GM19240 (cell line): ENCODE measurements at regions not wholly inside any gene's neighbourhood (a gene's known extent, or its start where the extent isn't known, plus 50 kb on each side); places are given as distances from the start of the nearest gene placed in this dataset.
A peak's percentile ranks its signal among the peaks of the same experiment; 100 is the strongest.

Experiments
- DNase-seq: peaks from one replicate; pipeline ENCODE4 v3.0.0; 2011; ENCODE audit warnings: low spot score; ENCODE audit not compliant: insufficient read length

DNA sequence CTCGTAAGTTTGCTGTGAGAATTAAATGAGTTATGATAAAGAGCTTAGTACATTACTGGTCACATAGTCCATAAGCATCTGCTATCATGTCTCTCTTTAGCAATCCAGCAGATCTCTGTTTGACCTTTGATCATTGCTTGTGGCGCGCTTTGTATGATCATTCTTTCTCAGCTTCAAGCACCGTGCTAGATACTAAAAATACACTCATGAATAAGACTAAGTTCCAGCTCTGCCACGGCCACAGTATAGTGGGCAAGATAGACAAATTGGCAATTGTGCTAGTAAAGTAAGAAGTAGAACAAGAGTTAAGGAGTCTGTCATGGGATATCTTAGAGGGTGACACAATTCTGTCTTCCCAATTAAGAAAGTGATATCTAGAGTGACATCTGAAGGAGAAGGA lies 75.2 kb upstream of the ADGRF1 start:
- no peak for DNase-seq

DNA sequence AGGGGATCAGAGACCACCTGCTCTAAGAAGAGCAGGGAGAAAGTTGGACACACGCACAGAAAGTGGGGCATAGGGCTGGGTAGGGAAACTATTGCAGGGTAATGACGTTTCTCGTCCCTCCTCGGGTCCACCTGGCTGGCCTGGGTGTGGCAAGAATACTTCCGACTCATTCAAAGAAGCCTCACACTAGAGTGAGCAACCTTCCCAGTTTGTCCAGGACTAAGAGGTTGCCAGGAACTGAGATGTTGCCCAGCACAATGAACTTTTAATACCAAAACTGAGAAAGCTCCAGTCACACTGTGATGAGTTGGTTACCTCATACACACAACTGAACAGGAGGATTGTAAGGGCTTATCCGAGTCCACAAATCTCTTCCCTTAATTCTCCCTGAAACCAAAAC lies 74.5 kb upstream of the ADGRF1 start:
- no peak for DNase-seq

DNA sequence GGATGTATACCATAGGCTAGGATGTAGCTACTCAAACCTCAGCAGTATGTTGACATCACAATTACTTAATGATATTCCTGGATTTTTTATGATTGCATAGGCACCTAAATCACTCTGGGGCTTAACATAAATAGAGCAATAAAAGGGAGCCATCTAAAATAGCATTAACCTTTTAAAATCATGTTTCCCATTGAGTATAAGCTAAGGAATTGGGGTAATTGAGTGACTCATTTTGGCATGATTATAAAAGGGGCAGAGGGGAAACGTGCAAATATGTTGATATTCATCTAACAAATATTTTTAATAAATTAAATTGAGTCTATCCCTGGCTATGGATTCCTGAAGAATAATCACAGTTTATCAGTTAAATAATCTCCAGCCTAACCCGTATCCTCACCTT lies 74.0 kb upstream of the ADGRF1 start:
- DNase-seq: no peak

DNA sequence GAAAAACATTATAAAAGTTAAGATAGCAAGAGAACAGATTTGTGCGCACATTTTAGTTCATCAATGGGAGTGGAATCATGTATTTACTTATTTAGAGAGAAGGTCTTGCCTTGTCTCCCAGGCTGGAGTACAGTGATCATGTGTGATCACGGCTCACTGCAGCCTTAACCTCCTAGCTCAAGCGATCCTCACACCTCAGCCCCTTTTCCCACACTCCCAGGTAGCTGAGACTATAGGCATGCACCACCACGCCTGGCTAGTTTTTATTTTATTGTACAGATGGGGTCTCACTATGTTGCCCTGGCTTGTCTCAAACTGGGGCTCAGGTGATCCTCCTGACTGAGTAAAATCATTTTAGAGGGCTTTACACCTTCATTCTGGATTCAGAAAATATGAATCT lies 72.3 kb upstream of the ADGRF1 start:
- DNase-seq: no peak

DNA sequence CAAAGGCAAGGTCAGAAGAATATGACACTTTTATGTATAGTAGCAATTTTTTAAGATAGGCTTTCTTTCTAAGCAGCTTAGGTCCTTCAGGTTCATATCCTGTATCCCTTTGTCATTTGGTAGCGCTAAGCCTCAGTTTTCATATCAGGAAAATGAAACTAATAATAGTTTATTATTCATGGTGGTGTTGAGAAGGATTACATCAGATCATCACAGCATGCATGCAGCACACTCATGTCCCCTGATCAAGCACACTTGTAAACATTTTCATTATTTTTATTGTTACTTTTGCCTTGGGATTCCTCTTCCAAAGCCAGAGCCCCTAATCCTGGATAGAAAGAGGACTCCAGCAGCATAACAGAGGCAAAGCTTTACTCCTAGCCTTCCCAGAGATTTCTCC lies 70.2 kb upstream of the ADGRF1 start:
- no peak for DNase-seq

DNA sequence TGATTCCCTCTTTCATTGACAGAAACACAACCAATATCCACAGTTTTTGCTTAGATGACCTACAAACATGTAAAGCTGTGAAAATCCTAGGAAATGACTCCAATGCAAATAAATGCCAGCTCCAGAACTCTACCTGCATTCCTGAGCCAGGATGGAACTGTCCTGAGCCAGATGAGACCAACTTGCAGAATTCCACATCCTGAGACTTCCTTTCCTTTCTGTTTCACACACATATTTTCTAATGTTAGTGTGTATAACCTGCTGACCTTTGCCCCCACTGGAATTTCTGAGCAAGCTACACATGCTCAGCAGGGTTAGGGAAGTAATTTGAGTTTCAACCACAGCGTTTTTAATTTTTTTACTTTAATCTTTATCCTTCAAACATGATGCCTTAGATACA lies 69.6 kb upstream of the ADGRF1 start:
- no peak for DNase-seq

DNA sequence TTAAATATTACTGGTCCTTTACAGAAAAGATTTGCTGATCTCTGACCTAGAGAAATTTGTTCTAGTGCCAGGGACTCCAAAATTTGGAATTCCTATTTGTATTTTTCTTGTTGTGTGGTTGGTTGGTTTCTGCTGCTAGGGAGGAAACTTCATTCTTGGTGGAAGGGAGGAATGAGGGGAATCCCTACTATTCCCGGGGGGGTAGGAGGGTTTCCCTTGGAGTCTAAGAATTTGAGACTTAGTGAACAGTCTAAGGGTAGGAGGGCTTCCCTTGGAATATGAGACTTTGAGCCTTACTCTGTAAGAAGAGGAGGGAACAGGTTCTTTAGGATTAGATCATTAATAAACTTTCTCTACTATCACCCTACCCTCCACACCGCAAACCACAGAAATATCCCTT lies 67.1 kb upstream of the ADGRF1 start:
- no peak for DNase-seq

DNA sequence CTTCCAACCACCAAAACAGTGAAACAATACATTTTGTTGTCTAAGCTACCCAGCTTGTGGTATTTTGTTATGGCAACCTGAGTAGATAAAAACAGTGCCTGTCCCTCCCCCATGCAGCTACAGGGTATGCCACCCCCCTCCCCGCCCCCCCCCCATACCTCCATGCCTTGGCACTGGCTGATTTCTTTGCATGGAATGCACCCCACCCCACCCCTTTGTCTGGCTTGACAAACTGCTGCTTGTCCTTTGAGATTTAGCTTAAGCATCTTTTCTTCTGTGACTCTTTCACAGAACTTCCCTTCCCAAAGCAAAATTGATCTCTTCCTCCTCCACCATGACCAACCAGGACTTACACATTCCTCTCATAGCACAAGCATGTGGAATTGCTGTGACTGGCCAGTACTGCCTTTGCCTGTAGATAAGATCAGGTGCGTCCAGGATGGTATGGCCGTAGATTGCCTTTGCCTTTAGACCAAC lies 64.6 kb upstream of the ADGRF1 start:
- DNase-seq: no peak

DNA sequence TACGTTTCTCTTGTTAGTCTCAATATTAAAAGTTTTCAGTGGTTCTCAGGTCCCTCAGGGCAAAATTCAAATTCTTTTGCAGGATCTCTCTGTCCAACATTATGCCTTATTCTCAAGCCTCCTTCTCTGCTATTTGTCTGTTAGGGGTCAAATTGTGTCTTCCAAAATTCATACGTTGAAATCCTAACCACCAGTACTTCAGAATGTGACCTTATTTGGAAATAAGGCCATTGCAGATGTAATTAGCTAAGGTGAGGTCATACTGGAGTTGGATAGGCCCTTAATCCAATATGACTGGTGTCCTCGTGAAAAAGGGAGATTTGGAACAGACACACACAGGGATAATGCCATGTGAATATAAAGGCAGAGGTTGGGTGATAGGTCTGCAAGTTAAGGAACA lies 64.1 kb upstream of the ADGRF1 start:
- no peak for DNase-seq

DNA sequence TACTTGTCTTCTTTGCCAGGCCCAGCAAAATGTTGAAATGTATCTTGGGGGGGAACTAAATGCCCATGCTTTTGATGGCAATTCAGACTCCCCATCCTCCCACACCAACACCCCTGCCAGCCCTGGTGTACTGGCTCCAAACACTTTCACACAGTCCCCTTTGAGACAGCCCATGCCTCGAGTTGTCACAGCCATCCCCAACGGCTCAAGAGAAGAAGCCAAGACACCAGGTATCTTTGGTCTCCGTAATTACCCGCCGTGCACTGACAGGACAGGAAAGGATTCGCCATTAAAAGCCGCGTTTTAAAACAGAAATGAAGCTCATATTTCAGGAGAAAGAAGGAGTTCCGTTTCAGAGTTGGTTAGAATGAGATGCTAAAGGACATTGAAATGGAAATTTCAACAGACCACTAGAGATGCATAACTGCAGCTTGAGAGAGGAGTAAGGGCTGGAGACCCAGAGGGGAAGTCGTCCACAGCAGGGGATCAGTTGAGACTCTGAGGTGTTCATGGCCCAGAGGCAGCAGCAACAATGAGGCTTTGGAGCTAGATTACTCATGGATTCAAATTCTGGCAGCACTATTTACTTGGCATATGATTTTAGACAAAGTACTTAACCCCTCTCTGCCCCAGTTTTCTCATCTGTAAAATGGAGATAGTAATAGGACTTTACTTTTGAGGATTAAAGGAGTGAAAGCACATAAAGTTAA lies 63.5 kb upstream of the ADGRF1 start:
- DNase-seq: no peak

DNA sequence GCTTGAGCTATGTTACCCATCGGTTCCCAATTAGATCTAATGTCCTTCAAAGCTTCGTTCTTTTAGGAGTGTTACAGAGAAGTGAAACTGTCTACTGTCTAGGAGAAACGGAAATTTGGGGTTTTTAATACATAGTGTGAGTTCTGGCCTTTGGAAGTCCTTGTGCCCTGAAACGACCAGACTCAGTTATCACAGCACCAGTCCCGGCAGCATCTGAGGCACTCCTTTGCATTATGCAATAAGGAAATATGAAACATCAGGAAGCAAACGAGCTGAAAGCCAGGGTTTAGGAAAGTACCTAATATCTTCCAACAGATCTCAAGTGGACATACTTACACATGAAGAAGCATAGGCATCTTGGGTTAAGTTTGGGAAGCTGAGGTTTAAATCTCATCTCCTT lies 61.8 kb upstream of the ADGRF1 start:
- no peak for DNase-seq

DNA sequence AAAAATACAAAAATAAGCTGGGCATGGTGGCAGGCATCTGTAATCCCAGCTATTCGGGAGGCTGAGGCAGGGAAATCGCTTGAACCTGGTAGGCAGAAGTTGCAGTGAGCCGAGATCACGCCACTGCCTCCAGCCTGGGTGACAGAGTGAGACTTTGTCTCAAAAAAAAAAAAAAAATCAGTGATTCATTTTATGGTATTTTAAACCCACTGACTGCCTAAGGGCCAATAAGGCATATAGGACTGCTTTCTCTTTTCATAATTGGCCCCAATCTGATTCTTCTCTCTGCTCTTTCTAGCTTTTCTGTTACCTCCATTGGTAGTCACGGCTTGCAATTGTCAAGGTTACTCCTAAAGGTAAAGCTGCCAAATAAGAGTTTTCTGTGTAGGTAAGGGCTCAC lies 60.2 kb upstream of the ADGRF1 start:
- DNase-seq: no peak

DNA sequence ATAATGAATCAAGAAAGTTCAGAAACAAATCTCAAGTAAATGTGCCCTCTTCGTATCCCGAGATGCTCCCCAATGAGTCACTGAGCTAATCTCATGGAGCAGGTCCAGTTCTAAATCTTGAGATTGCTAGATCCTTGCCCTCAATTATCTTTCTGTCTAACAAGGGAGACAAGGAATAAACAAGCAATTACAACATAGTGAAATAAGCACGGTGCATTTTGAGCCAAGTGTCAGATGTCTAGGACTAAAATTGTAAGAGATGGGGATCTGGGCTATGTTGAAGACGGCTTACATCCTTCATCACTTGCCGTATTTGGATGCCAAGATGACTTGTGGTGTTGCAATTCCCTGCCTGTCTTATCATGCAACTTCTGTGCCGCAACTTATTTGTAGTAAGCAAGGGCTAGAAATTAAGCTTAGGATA lies 56.5 kb upstream of the ADGRF1 start:
- no peak for DNase-seq

DNA sequence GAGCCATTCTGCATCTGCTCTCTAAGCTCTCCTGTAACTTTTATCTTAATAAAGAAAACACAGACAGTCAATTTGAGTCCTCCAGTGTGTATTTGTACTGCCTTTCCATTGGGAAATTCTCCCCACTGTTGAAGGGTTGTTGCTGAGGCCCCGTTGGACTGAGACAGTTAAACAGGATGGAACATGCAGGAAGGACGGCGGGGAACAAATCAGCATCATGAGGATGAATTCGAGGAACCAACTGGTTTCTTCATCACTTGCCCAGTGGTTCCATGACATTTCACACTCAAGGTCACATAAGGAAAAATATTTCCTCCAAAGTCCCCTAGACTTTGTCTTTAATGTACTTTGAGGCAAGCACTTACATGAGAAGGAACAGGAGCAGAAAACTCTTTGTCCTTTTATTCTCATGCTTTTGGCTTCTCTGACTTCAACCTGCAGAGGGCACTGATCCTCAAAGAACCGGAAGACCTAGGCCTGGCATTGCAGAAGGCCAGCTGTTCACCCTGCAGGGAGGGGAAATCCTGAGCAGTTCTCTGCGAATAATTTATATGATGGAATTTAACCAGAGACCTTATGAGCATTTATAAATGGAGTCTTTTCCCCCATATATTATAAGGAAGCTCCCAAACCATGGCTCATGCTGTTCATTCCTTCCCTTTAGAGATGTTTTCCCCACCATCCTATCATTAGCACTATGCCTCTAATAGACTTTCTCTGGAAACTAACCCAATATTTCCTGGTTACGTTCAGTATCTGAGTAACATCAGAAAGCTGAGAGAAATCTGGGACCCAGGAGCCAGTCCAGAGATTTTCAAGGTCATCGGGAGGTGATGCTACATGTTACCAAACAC lies 55.2 kb upstream of the ADGRF1 start:
- DNase-seq: peak; percentile 49

DNA sequence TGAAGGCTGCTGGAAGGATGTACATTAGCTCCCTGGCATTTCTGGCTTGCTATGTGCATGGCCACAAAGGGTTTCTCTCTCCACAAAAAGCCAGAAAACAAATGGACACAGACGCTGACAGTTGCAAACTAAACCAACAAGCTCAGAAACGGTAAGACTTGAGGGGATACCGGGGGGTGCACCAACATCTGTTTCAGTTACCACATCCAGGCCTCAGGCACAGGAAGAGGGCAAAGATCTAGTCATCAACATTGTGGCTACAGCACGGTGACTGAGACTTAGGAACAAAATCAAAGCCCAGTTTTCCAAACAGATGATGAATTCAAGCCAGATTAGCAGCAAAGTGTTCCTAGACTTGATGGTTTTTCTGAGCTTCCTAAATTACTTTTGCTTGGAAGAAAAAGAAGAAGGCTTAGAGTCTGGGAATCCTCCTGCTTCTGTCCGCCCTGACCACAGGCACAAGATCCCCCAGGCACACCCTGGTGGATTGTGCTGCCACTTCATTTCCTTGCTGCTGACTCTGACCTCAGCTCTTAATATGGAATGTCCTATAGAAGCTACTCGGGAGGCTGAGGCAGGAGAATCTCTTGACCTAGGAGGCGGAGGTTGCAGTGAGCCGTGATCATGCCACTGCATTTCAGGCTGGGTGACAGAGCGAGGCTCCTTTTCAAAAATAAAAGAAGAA lies 54.2 kb upstream of the ADGRF1 start:
- DNase-seq: no peak

DNA sequence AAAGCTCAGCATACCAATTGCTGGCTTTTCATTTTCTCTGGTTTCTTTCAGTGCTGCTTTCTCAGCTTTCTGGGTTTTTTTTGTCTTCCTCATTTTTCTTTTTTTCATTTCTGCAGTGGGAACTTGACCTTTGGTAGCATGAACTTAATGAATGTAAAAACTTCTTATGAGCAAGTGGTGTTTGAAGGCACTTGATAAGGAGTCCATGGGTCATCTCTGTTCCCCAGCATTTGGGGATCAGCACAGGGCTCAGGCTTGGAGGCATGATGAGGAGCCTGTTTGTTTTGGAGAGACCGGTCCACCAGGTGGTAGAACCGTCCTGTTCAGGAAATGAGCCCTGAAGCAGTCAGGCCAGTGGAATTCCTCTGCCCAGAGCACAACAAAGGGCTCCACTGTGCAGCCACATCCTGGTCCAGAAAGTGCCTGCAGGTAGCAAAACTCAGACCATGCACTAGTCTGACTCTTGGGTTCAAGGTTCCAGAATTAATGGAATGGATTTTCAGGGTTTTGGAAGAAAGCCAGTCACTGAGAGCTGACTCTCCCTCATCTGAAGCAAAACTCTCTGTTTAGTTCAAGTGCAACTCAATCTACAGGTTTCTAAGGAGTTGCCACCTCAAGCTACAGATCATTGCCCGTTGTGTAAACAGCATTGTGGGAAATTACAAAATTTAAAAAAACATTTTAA lies 52.3 kb upstream of the ADGRF1 start:
- DNase-seq: no peak

DNA sequence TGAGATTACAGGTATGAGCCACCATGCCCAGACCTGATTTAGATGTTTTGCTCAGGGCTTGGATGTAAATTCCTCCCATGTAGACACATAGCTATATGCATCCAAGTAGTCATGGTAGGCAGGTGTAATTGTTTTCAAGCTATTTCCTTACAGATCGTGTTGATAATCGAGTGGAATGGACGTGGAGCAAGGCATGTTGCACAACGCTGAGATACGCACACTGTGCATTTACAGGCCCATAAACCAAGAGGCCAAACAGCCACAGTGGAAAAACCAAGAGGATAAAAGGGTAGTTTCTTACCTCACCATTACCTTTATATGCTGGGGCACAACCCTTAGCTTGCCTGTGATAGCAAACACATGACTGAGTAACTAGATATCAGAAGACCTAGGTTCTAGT lies 51.0 kb upstream of the ADGRF1 start:
- no peak for DNase-seq

DNA sequence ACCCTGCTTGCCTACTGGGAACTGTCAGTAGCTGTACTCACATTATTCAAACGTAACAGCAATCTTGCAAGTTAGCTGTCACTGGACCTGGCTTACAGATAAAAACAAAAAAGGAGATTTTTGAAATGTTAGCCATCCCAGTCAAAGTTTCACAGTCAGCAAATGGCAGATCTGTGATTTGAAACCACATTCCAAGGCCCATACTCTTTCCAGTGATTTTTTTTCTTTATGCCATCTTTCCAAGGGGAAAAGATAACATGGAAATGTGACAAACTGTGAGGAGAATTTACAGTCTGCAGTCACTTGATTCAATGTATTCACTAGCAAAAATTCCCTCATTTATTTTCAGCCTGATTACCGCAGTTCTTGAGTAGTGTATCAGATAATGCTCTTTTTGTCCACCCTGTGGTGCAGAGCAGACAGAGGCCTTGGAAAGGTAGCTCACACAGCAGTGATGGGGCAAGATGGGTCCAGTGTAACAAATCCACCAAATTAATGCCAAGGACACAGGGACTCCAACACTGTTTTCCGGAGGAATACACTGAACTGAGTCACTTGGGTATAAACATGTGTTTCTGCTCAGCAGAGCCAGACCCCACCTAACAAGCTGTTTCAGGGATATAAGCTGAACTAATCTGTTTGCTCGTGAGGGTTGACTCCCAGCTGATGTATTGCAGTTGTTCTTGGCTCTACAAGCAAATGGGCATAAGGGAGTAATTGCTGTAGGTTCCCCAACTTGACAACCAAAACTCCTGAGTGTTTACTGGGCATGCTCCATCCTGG lies 49.9 kb upstream of the ADGRF1 start:
- DNase-seq: no peak
